SK-N-SH treated with all-trans-retinoic acid at 6 μM for 48 hours (cell line): ENCODE measurements at regions not wholly inside any gene's neighbourhood (a gene's known extent, or its start where the extent isn't known, plus 50 kb on each side); places are given as distances from the start of the nearest gene placed in this dataset.

Source experiments
- GLIS3 ChIP-seq: fragments of 250-450 bp; sonication (Bioruptor Pico); IDR thresholded peaks from 2 replicates; pipeline ENCODE4 v1.5.0; 2020; ENCODE audit warnings: mild to moderate bottlenecking, moderate library complexity
- TCF4 ChIP-seq: fragments of 250-450 bp; sonication (Bioruptor Pico); IDR thresholded peaks from 2 replicates; pipeline ENCODE4 v1.8.0; 2021; ENCODE audit warnings: mild to moderate bottlenecking, moderate library complexity, borderline replicate concordance
- TOX ChIP-seq: fragments of 250-450 bp; sonication (Bioruptor Pico); IDR thresholded peaks from 2 replicates; pipeline ENCODE4 v1.8.0; 2021; ENCODE audit warnings: mild to moderate bottlenecking, moderate library complexity, borderline replicate concordance
- ZNF8 ChIP-seq: fragments of 450-650 bp; formaldehyde crosslinking; IDR thresholded peaks from 2 replicates; pipeline ENCODE4 v1.5.0; 2020; ENCODE audit warnings: mild to moderate bottlenecking, moderate library complexity
- TF ChIP-seq, protein P1 (sequence below): fragments of 250-450 bp; sonication (Bioruptor Pico); IDR thresholded peaks from 2 replicates; pipeline ENCODE4 v1.5.1; 2020; ENCODE audit warnings: low read depth, mild to moderate bottlenecking, moderate library complexity
- TF ChIP-seq, protein P2 (sequence below): fragments of 250-450 bp; sonication (Bioruptor Pico); IDR thresholded peaks from 2 replicates; pipeline ENCODE4 v1.8.0; 2021; ENCODE audit warnings: low read depth, mild to moderate bottlenecking, moderate library complexity, borderline replicate concordance
- TF ChIP-seq, protein P3 (sequence below): fragments of 250-450 bp; sonication (Bioruptor Pico); IDR thresholded peaks from 2 replicates; pipeline ENCODE4 v1.8.0; 2020; ENCODE audit warnings: mild to moderate bottlenecking, moderate library complexity, borderline replicate concordance

DNA sequence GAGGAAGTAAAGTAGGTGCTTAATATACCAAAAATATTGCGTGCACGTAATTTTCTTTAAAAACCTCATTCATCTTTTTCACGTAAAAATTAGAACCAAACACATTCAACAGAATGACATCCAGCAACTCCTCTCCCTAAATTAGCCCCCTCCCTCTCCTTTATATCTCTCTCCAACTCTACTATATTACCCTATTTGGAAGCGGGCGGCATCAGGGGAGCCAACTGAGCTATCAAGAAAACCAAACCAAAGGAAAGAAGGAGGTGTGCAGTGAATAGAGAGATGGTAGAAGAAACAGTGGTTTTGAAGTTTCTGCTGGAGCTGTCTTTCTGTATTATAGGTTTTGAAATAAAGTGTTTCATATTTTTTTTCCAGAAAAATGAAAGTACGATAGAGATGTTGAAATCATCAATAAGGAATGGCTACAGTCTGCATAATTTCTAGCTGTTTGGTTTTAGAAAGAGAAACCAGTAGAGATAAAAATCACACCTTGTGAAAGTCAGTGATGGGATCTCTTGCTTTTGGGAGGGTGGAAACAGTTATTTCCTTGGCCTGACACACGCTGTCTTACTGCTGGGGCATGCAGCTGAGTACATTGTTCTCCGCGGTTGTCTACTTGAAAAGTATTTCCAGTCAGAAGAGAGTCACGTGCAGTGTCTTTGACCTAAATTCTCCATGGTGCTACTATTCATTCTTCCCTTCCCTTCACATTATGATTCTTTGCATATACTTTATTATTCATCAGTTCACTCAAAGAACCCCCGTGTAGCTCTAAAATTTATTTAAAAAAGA, 94.1 kb upstream of the WDR17 start:
- TF ChIP-seq, protein P1, sequence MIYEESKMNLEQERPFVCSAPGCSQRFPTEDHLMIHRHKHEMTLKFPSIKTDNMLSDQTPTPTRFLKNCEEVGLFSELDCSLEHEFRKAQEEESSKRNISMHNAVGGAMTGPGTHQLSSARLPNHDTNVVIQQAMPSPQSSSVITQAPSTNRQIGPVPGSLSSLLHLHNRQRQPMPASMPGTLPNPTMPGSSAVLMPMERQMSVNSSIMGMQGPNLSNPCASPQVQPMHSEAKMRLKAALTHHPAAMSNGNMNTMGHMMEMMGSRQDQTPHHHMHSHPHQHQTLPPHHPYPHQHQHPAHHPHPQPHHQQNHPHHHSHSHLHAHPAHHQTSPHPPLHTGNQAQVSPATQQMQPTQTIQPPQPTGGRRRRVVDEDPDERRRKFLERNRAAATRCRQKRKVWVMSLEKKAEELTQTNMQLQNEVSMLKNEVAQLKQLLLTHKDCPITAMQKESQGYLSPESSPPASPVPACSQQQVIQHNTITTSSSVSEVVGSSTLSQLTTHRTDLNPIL (CRISPR knock-in tag) = no peak
- TF ChIP-seq ZNF8 (CRISPR knock-in tag) (no peak), GLIS3 (no peak), TOX (no peak), TCF4 (CRISPR knock-in tag) (no peak)
- TF ChIP-seq, protein P2, sequence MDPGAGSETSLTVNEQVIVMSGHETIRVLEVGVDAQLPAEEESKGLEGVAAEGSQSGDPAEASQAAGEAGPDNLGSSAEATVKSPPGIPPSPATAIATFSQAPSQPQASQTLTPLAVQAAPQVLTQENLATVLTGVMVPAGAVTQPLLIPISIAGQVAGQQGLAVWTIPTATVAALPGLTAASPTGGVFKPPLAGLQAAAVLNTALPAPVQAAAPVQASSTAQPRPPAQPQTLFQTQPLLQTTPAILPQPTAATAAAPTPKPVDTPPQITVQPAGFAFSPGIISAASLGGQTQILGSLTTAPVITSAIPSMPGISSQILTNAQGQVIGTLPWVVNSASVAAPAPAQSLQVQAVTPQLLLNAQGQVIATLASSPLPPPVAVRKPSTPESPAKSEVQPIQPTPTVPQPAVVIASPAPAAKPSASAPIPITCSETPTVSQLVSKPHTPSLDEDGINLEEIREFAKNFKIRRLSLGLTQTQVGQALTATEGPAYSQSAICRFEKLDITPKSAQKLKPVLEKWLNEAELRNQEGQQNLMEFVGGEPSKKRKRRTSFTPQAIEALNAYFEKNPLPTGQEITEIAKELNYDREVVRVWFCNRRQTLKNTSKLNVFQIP (CRISPR knock-in tag) = no peak
- TF ChIP-seq, protein P3, sequence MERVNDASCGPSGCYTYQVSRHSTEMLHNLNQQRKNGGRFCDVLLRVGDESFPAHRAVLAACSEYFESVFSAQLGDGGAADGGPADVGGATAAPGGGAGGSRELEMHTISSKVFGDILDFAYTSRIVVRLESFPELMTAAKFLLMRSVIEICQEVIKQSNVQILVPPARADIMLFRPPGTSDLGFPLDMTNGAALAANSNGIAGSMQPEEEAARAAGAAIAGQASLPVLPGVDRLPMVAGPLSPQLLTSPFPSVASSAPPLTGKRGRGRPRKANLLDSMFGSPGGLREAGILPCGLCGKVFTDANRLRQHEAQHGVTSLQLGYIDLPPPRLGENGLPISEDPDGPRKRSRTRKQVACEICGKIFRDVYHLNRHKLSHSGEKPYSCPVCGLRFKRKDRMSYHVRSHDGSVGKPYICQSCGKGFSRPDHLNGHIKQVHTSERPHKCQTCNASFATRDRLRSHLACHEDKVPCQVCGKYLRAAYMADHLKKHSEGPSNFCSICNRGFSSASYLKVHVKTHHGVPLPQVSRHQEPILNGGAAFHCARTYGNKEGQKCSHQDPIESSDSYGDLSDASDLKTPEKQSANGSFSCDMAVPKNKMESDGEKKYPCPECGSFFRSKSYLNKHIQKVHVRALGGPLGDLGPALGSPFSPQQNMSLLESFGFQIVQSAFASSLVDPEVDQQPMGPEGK (CRISPR knock-in tag) = no peak
